H9 (cell line): ENCODE measurements at regions not wholly inside any gene's neighbourhood (a gene's known extent, or its start where the extent isn't known, plus 50 kb on each side); places are given as distances from the start of the nearest gene placed in this dataset.

Source experiments
- DNase-seq: peaks from one replicate; pipeline ENCODE4 v3.0.0-alpha.2; 2017
- H2AFZ ChIP-seq: one replicate; pipeline ENCODE4 v1.6.1; 2013; ENCODE audit warnings: mild to moderate bottlenecking, low read length, control low read depth, moderate library complexity
- H2AK5ac ChIP-seq: 2 replicates; pipeline ENCODE4 v1.6.1; 2013; ENCODE audit warnings: low read length, control low read depth, mixed read lengths; ENCODE audit not compliant: insufficient read length
- H2BK120ac ChIP-seq: one replicate; pipeline ENCODE4 v1.6.1; 2013; ENCODE audit warnings: low read depth, mild to moderate bottlenecking, low read length, control low read depth, inconsistent platforms; ENCODE audit not compliant: poor library complexity, severe bottlenecking
- H2BK12ac ChIP-seq: 2 replicates; pipeline ENCODE4 v1.6.1; 2013; ENCODE audit warnings: low read length, control low read depth, mixed read lengths, low read depth; ENCODE audit not compliant: insufficient read length
- H2BK15ac ChIP-seq: 2 replicates; pipeline ENCODE4 v1.6.1; 2013; ENCODE audit warnings: low read depth, low read length, control low read depth
- H2BK20ac ChIP-seq: one replicate; pipeline ENCODE4 v1.6.1; 2013; ENCODE audit warnings: low read depth, mild to moderate bottlenecking, low read length, control low read depth, inconsistent platforms; ENCODE audit not compliant: poor library complexity, severe bottlenecking
- H2BK5ac ChIP-seq: 2 replicates; pipeline ENCODE4 v1.6.1; 2013; ENCODE audit warnings: low read length, control low read depth, mixed read lengths; ENCODE audit not compliant: insufficient read length
- H3K14ac ChIP-seq: 2 replicates; pipeline ENCODE4 v1.6.1; 2013; ENCODE audit warnings: low read length, control low read depth; ENCODE audit not compliant: insufficient read depth
- H3K18ac ChIP-seq: 2 replicates; pipeline ENCODE4 v1.6.1; 2013; ENCODE audit warnings: low read depth, mild to moderate bottlenecking, mixed read lengths, low read length, control low read depth; ENCODE audit not compliant: insufficient read length
- H3K23ac ChIP-seq: 2 replicates; pipeline ENCODE4 v1.6.1; 2013; ENCODE audit warnings: low read length, control low read depth, mixed read lengths, low read depth; ENCODE audit not compliant: insufficient read length
- H3K23me2 ChIP-seq: 2 replicates; pipeline ENCODE4 v1.6.1; 2013; ENCODE audit warnings: low read depth, mild to moderate bottlenecking, mixed read lengths, low read length, control low read depth; ENCODE audit not compliant: insufficient read length, poor library complexity, severe bottlenecking
- H3K27ac ChIP-seq: 2 replicates; pipeline ENCODE4 v1.5.1; 2013; ENCODE audit warnings: low read length, control low read depth, mixed read lengths, low read depth; ENCODE audit not compliant: insufficient read length
- H3K27me3 ChIP-seq: 2 replicates; pipeline ENCODE4 v1.6.1; 2013; ENCODE audit warnings: low read length, control low read depth, inconsistent platforms; ENCODE audit not compliant: insufficient read depth
- H3K4ac ChIP-seq: 2 replicates; pipeline ENCODE4 v1.6.1; 2013; ENCODE audit warnings: low read depth, mild to moderate bottlenecking, control low read depth, inconsistent platforms, low read length, moderate library complexity
- H3K4me1 ChIP-seq: 2 replicates; pipeline ENCODE4 v1.6.1; 2013; ENCODE audit warnings: low read length, control low read depth, inconsistent platforms; ENCODE audit not compliant: insufficient read depth
- H3K4me2 ChIP-seq: 2 replicates; pipeline ENCODE4 v1.6.1; 2013; ENCODE audit warnings: low read length, control low read depth, mixed read lengths; ENCODE audit not compliant: insufficient read length, insufficient read depth
- H3K56ac ChIP-seq: 2 replicates; pipeline ENCODE4 v1.6.1; 2013; ENCODE audit warnings: low read depth, mild to moderate bottlenecking, mixed read lengths, low read length, control low read depth; ENCODE audit not compliant: insufficient read length
- H3K79me1 ChIP-seq: 2 replicates; pipeline ENCODE4 v1.6.1; 2013; ENCODE audit warnings: low read depth, mild to moderate bottlenecking, moderate library complexity, low read length, control low read depth, inconsistent platforms; ENCODE audit not compliant: insufficient read depth, poor library complexity, severe bottlenecking
- H3K79me2 ChIP-seq: 2 replicates; pipeline ENCODE4 v1.6.1; 2013; ENCODE audit warnings: low read length, control low read depth, inconsistent platforms; ENCODE audit not compliant: insufficient read depth
- H3K9ac ChIP-seq: 2 replicates; pipeline ENCODE4 v1.6.1; 2013; ENCODE audit warnings: low read length, control low read depth, mixed read lengths; ENCODE audit not compliant: insufficient read length; ENCODE audit errors: extremely low read depth
- H3K9me3 ChIP-seq: one replicate; pipeline ENCODE4 v1.6.1; 2013; ENCODE audit warnings: low read depth, low read length, inconsistent platforms; ENCODE audit not compliant: control insufficient read depth
- H3T11ph ChIP-seq: one replicate; pipeline ENCODE4 v1.6.1; 2013; ENCODE audit warnings: mild to moderate bottlenecking, low read length, control low read depth, inconsistent platforms
- H4K20me1 ChIP-seq: one replicate; pipeline ENCODE4 v1.6.1; 2013; ENCODE audit not compliant: control insufficient read depth, insufficient read length, insufficient read depth
- H4K5ac ChIP-seq: 2 replicates; pipeline ENCODE4 v1.6.1; 2013; ENCODE audit warnings: low read depth, mild to moderate bottlenecking, mixed read lengths, low read length, control low read depth; ENCODE audit not compliant: insufficient read length
- H4K8ac ChIP-seq: replicated peaks from 2 replicates; pipeline ENCODE4 v1.6.1; 2013; ENCODE audit warnings: low read length, control low read depth, mixed read lengths, low read depth; ENCODE audit not compliant: insufficient read length
- H4K91ac ChIP-seq: 2 replicates; pipeline ENCODE4 v1.6.1; 2013; ENCODE audit warnings: low read depth, mild to moderate bottlenecking, moderate library complexity, mixed read lengths, low read length, control low read depth; ENCODE audit not compliant: insufficient read length
- H3K27ac Mint-ChIP-seq, 3 experiments: 2 replicates in 2 of 3; 3 replicates in 1 of 3; pipeline ENCODE4 v1.8.0; 2020 to 2021; ENCODE audit warnings: mixed read lengths in 3 of 3, mild to moderate bottlenecking in 1 of 3, moderate library complexity in 1 of 3
- H3K27me3 Mint-ChIP-seq: 2 replicates; pipeline ENCODE4 v1.8.0; 2021; ENCODE audit warnings: low read depth, mild to moderate bottlenecking, moderate library complexity, mixed read lengths
- H3K36me3 Mint-ChIP-seq, 3 experiments: 2 replicates in 2 of 3; 3 replicates in 1 of 3; pipeline ENCODE4 v1.8.0; 2020 to 2021; ENCODE audit warnings: low read depth in 3 of 3, mixed read lengths in 3 of 3; ENCODE audit not compliant: insufficient read depth in 1 of 3
- H3K4me1 Mint-ChIP-seq, 2 experiments: 2 replicates each; pipeline ENCODE4 v1.8.0; 2020; ENCODE audit warnings: mixed read lengths in 2 of 2
- H3K4me3 Mint-ChIP-seq, 2 experiments: 2 replicates in 1 of 2; 3 replicates in 1 of 2; pipeline ENCODE4 v1.8.0; 2020 to 2021; ENCODE audit warnings: mild to moderate bottlenecking in 2 of 2, mixed read lengths in 2 of 2, moderate library complexity in 1 of 2
- H3K9me3 Mint-ChIP-seq, 2 experiments: 2 replicates in 1 of 2; 3 replicates in 1 of 2; pipeline ENCODE4 v1.8.0; 2020; ENCODE audit warnings: mild to moderate bottlenecking in 2 of 2, mixed read lengths in 2 of 2, moderate library complexity in 1 of 2
- WGBS: extraction: QIAGEN DNeasy Blood & Tissue Kit; methylation state at CpG from one replicate; pipeline ENCODE4 v1.1.7; 2013; ENCODE audit warnings: missing lambda C conversion rate, low lambda C conversion rate, mixed read lengths; ENCODE audit not compliant: insufficient read length; ENCODE audit errors: extremely low coverage; 5-methylcytosine and 5-hydroxymethylcytosine counted together
- TF ChIP-seq, protein P1 (sequence below): fragments of 200-600 bp; sonication (generic); conservative IDR thresholded peaks from 3 replicates; pipeline ENCODE4 v1.8.0; 2021; ENCODE audit warnings: antibody characterized with exemption, mild to moderate bottlenecking

DNA sequence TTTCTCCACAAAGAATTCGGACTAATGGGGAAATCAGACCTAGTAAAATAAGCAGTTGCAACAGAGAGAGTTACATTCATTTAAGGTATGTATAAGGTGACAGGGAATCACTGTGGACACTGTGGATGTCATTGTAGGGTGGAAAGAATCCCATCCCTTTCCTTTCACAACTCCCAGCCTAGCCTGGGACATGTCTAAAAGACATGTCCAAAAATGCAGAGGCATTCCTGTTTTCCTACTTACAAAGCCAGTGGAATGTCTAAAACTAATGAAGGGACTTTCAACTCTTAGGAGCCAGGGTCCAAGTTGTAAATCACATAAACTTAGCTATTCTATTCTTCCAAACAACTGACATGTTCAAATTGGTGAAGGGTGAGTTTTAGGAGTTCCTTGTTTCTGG is 511.0 kb downstream of the PRELID2 start:
- no peak overlapping the region for H3K9ac ChIP-seq
- H3K27me3 ChIP-seq: no peaks in the 10 kb centered on the region
- WGBS: no CpG with 5 or more reads among the region's 1 CpG
- no peak overlapping the region for H4K5ac ChIP-seq
- no peak overlapping the region for H2BK120ac ChIP-seq
- no peaks in the 10 kb centered on the region for H3K79me1 ChIP-seq
- no peak overlapping the region for H2AK5ac ChIP-seq
- H2BK12ac ChIP-seq: no peak overlapping the region
- no peak overlapping the region for H3K4me3 Mint-ChIP-seq
- H3K36me3 Mint-ChIP-seq: peaks cover 0 to 2% (median 2%) of the 10 kb centered on the region in 3 experiments; a peak in 2 of 7 replicates
- H4K91ac ChIP-seq: no peak overlapping the region
- DNase-seq: no peak
- no peak overlapping the region for H3K4me2 ChIP-seq
- H3K4ac ChIP-seq: no peak overlapping the region
- no peaks in the 10 kb centered on the region for H3K79me2 ChIP-seq
- no peak overlapping the region; a peak in 1 of 7 replicates for H3K27ac Mint-ChIP-seq
- no peak overlapping the region for H3T11ph ChIP-seq
- H3K9me3 Mint-ChIP-seq: no peaks in the 10 kb centered on the region; a peak in 2 of 5 replicates
- TF ChIP-seq, protein P1, sequence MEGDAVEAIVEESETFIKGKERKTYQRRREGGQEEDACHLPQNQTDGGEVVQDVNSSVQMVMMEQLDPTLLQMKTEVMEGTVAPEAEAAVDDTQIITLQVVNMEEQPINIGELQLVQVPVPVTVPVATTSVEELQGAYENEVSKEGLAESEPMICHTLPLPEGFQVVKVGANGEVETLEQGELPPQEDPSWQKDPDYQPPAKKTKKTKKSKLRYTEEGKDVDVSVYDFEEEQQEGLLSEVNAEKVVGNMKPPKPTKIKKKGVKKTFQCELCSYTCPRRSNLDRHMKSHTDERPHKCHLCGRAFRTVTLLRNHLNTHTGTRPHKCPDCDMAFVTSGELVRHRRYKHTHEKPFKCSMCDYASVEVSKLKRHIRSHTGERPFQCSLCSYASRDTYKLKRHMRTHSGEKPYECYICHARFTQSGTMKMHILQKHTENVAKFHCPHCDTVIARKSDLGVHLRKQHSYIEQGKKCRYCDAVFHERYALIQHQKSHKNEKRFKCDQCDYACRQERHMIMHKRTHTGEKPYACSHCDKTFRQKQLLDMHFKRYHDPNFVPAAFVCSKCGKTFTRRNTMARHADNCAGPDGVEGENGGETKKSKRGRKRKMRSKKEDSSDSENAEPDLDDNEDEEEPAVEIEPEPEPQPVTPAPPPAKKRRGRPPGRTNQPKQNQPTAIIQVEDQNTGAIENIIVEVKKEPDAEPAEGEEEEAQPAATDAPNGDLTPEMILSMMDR: no peak
- no peak overlapping the region for H3K56ac ChIP-seq
- H3K4me1 Mint-ChIP-seq: no peaks in the 10 kb centered on the region
- no peak overlapping the region for H2BK20ac ChIP-seq
- no peaks in the 10 kb centered on the region for H3K27me3 Mint-ChIP-seq
- H3K23ac ChIP-seq: no peak overlapping the region
- H3K14ac ChIP-seq: no peak overlapping the region
- no peaks in the 10 kb centered on the region for H3K23me2 ChIP-seq
- H3K9me3 ChIP-seq: no peaks in the 10 kb centered on the region
- no peak overlapping the region for H2BK15ac ChIP-seq
- H4K20me1 ChIP-seq: no peaks in the 10 kb centered on the region
- H3K18ac ChIP-seq: no peak overlapping the region
- no peak overlapping the region for H2AFZ ChIP-seq
- no peak overlapping the region for H3K27ac ChIP-seq
- no peak overlapping the region for H2BK5ac ChIP-seq
- no peak overlapping the region for H4K8ac ChIP-seq
- no peaks in the 10 kb centered on the region for H3K4me1 ChIP-seq
